GM12874 (cell line): ENCODE measurements at regions not wholly inside any gene's neighbourhood (a gene's known extent, or its start where the extent isn't known, plus 50 kb on each side); places are given as distances from the start of the nearest gene placed in this dataset.
A peak's percentile ranks its signal among the peaks of the same experiment; 100 is the strongest.

Source experiments
- TF ChIP-seq, protein P1 (sequence below): IDR thresholded peaks from 2 replicates; pipeline ENCODE4 v1.5.1; 2011; ENCODE audit warnings: low read depth, mild to moderate bottlenecking, control low read depth, low read length, moderate library complexity; ENCODE audit not compliant: insufficient read depth

DNA sequence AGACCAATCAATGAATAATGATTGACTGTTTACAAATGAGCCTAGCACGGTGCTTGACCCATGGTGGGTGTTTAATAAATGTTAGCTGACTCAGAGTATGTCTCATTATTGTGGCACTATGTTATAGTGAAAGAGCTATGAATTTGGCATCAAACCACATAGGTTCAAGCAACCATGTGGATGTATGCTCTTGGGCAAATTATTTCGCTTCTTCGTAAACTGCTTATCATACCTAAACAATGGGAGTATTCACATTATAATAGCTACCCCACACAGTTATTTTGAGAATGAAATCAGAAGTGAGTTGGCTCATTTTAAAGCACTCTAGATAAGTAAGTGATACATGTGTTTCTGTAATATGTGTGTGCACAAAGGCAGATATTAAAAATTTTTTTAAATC lies 118.7 kb upstream of the HSD17B12 start:
- TF ChIP-seq, protein P1, sequence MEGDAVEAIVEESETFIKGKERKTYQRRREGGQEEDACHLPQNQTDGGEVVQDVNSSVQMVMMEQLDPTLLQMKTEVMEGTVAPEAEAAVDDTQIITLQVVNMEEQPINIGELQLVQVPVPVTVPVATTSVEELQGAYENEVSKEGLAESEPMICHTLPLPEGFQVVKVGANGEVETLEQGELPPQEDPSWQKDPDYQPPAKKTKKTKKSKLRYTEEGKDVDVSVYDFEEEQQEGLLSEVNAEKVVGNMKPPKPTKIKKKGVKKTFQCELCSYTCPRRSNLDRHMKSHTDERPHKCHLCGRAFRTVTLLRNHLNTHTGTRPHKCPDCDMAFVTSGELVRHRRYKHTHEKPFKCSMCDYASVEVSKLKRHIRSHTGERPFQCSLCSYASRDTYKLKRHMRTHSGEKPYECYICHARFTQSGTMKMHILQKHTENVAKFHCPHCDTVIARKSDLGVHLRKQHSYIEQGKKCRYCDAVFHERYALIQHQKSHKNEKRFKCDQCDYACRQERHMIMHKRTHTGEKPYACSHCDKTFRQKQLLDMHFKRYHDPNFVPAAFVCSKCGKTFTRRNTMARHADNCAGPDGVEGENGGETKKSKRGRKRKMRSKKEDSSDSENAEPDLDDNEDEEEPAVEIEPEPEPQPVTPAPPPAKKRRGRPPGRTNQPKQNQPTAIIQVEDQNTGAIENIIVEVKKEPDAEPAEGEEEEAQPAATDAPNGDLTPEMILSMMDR: no peak

DNA sequence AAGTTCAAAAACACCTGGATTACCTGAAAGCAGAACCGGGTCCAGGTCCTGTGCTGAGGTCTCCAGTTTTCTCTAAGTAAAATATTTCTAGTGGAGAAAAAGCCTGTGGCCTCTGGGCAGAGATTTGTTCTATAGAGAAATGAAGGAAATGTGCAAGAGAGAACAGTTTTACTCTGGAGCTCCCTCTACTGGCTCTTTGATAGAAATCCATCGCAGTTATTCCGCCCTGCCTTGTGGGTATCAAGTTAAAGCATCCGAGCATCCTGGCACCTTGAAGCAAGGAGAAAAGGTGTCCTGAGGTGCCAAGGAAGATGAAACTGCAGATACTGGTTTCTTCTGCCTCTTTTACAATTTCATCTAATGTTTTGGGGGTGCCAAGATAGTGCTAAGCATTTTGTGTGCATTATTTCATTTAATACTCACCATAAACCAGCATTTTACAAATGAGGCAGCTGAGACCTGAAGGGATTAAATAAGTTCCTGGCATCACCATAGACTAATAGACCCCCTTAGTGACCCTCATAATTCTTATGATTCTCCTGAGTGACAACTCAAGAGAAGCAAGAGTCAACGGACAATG lies 113.1 kb upstream of the HSD17B12 start:
- TF ChIP-seq, protein P1: peak; percentile 69

DNA sequence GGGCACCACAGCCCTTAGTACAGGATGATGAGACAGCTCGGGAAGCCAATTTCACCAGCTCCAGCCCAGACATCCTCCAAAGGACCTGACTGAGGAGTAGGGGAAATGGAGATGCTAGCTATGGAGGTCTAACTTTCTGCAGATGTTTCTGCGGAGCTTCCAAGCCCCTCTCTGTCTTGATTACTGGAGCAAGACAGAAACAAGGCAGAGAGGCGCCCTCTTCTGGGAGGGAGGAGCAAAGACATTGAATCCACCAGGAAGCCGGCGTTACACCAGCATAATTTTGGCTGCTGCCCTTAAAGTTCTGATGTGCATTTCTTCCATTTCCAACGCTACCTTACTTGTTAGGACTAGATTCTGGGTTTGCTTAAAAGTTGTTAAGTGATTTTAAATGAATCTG lies 107.3 kb upstream of the HSD17B12 start:
- TF ChIP-seq, protein P1: peak; percentile 64

DNA sequence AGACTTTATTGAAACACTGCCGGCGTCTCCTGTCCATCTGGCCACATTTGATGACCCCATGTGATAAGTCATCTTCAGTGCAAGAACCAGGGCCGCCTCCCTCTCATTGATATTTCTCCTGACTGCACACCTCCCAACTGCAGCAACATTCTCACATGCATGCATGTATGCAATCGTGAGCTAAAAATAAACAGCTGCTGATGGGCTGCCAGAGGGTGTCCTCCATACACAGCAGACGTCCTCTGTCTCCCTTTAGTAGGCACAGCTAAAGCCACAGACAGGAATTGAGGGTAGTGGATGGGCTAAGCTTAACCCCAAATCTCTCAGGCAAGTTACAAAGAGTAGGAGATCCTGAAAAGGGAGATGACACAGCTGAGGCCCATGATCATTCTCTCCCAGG lies 106.7 kb upstream of the HSD17B12 start:
- TF ChIP-seq, protein P1: no peak

DNA sequence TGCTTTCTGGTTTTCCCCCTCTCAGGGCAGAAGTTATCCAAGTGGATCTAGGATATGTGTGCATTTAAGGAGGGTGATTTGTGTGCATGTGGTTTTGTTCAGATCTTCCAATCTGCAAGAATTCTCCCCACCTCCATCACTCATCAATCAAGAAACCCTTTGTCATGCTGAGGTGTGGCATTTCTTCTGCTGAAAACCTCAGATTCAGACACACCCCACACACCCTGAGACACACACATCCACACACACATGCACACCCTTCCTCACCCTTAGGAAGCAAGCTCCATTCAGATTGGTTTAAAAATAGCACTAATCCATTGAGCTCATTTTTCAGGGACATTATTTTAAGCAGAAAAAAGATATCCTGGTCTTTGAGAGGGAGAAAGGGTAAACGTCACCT lies 106.1 kb upstream of the HSD17B12 start:
- TF ChIP-seq, protein P1: no peak

DNA sequence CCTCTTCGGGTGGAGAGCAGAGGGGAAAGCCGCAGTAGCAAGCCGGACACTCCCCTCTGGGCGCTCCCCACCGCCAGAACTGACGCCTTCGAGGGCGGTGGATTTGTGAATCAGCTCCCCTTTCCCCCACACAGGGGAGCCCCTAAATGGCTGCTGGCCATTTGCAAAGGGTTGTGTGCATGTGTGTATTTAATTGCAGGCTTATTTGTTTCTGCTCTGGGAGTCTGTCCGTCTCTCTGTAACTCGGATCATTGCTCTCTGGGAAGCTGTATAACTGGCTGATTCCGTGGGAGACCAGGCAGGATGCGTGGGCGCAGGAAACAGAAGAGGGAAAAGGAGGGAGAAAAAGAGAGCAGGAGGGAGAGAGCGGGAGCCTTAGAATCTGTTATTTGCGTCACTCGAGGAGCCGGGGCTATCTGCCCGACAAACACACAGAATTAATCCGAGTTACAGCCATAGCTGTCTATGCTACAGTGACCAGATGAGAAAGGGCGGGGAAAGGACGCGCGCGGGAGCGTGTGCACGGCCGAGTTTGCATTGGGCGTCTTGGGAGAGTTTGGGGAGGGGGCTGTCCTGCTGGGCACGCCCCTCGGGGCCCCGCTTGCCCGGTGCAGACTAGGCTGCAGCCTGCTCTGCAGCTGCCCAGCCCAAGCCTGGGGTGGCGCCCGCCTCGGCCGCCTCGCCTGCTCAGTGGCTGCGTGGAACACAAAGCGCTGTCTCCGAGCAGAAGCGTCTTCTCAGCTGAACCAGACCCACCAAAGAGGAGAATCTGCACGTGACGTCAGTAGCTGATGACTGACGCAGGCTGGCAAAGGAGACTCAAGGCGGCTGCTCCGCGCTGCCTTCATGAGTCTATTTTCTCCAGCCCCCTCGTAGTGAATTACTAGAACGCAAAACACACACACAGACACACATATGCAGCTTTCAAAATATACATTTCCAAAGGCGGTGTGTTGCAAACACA lies 105.3 kb upstream of the HSD17B12 start:
- TF ChIP-seq, protein P1: no peak

DNA sequence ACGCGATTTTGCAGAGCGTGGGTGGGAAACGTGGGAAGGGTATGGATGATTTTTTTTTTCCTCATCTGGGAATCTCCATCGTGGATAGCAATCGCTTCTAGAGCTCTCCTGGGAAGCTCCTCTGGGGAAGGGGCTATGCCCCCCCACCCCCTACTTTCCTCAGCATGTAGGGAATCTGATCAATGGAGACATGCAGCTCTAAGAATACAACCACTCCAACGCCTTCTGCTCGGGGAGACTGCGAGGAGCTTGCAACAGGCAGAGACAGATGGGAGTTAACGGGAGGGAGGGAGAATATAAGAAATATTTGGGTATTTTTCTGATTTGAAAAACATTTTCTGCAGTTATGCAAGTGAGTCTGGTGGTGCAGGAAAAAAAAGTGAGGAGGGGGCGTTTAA lies 104.6 kb upstream of the HSD17B12 start:
- TF ChIP-seq, protein P1: no peak
